ENCODE measurements at regions not wholly inside any gene's neighbourhood (a gene's known extent, or its start where the extent isn't known, plus 50 kb on each side); places are given as distances from the start of the nearest gene placed in this dataset.

GRCh38 chr13:64871742-64872141 lies 2358.4 kb downstream of the PCDH9 start:
- TF ChIP-seq CTCF (IDR thresholded peaks at IDR 0.05; ENCODE audit: poor library complexity): no peak
- TF ChIP-seq EZH2phosphoT487 (IDR thresholded peaks at IDR 0.05; ENCODE audit: low read depth, severe bottlenecking, unreplicated experiment): no peak
- TF ChIP-seq EZH2 (IDR thresholded peaks at IDR 0.05; ENCODE audit: borderline replicate concordance): no peak

Data from hepatocyte (in vitro differentiated cells).